ENCODE measurements at regions not wholly inside any gene's neighbourhood (a gene's known extent, or its start where the extent isn't known, plus 50 kb on each side); places are given as distances from the start of the nearest gene placed in this dataset.

- no peaks in the 10 kb centered on the region for H4K20me1 ChIP-seq (ENCODE audit: control insufficient read depth, insufficient read depth, insufficient read length)
- no peak for DNase-seq
- H2AFZ ChIP-seq (ENCODE audit: low read length), result no peak overlapping the region
- H3T11ph ChIP-seq (ENCODE audit: low read length), result no peak overlapping the region
- H3K14ac ChIP-seq (ENCODE audit: insufficient read depth, low read length), result no peak overlapping the region
- H3K18ac ChIP-seq (ENCODE audit: insufficient read length, low read depth, low read length), result no peak overlapping the region
- H2BK20ac ChIP-seq (ENCODE audit: low read depth, low read length, poor library complexity, severe bottlenecking), result no peak overlapping the region
- TF ChIP-seq, protein P1, sequence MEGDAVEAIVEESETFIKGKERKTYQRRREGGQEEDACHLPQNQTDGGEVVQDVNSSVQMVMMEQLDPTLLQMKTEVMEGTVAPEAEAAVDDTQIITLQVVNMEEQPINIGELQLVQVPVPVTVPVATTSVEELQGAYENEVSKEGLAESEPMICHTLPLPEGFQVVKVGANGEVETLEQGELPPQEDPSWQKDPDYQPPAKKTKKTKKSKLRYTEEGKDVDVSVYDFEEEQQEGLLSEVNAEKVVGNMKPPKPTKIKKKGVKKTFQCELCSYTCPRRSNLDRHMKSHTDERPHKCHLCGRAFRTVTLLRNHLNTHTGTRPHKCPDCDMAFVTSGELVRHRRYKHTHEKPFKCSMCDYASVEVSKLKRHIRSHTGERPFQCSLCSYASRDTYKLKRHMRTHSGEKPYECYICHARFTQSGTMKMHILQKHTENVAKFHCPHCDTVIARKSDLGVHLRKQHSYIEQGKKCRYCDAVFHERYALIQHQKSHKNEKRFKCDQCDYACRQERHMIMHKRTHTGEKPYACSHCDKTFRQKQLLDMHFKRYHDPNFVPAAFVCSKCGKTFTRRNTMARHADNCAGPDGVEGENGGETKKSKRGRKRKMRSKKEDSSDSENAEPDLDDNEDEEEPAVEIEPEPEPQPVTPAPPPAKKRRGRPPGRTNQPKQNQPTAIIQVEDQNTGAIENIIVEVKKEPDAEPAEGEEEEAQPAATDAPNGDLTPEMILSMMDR (conservative IDR thresholded peaks at IDR 0.05), result no peak
- no peak overlapping the region for H3K4me3 Mint-ChIP-seq
- peaks cover 0 to 5% of the 10 kb centered on the region in 2 experiments; a peak in 1 of 4 replicates for H3K4me1 Mint-ChIP-seq
- H3K23me2 ChIP-seq (ENCODE audit: insufficient read length, low read depth, low read length, poor library complexity, severe bottlenecking), result peaks cover 3% of the 10 kb centered on the region
- H3K27ac ChIP-seq (ENCODE audit: insufficient read length, low read depth, low read length), result no peak overlapping the region
- H2AK5ac ChIP-seq (ENCODE audit: insufficient read length, low read length), result no peak overlapping the region
- H3K23ac ChIP-seq (ENCODE audit: insufficient read length, low read depth, low read length), result no peak overlapping the region
- H4K91ac ChIP-seq (ENCODE audit: insufficient read length, low read depth, low read length), result no peak overlapping the region
- H4K8ac ChIP-seq (replicated peaks; ENCODE audit: insufficient read length, low read depth, low read length), result no peak overlapping the region
- WGBS (ENCODE audit: extremely low coverage, insufficient read length, low lambda C conversion rate), result no CpG with 5 or more reads among the region's 4 CpGs
- no peak overlapping the region for H2BK12ac ChIP-seq (ENCODE audit: insufficient read length, low read depth, low read length)
- H3K79me2 ChIP-seq (ENCODE audit: insufficient read depth, low read length), result no peaks in the 10 kb centered on the region
- no peak overlapping the region for H3K56ac ChIP-seq (ENCODE audit: insufficient read length, low read depth, low read length)
- H3K27ac Mint-ChIP-seq, result no peak overlapping the region
- no peaks in the 10 kb centered on the region for H3K79me1 ChIP-seq (ENCODE audit: insufficient read depth, low read depth, low read length, poor library complexity, severe bottlenecking)
- H3K27me3 Mint-ChIP-seq (ENCODE audit: low read depth), result peaks cover 45% of the 10 kb centered on the region
- no peak overlapping the region for H2BK120ac ChIP-seq (ENCODE audit: low read depth, low read length, poor library complexity, severe bottlenecking)
- no peak overlapping the region for H3K4me2 ChIP-seq (ENCODE audit: insufficient read depth, insufficient read length, low read length)
- H3K27me3 ChIP-seq (ENCODE audit: insufficient read depth, low read length), result no peaks in the 10 kb centered on the region; the same call in 1 of the 2 replicates
- H4K5ac ChIP-seq (ENCODE audit: insufficient read length, low read depth, low read length), result no peak overlapping the region
- peaks cover 5 to 7% of the 10 kb centered on the region in 2 experiments; a peak in 3 of 5 replicates for H3K9me3 Mint-ChIP-seq
- no peaks in the 10 kb centered on the region for H3K9me3 ChIP-seq (ENCODE audit: control insufficient read depth, low read depth, low read length)
- H3K9ac ChIP-seq (ENCODE audit: extremely low read depth, insufficient read length, low read length), result no peak overlapping the region
- H3K36me3 Mint-ChIP-seq (ENCODE audit: insufficient read depth in 1 of 3, low read depth in 3 of 3), result peaks cover 0 to 3% (median 0%) of the 10 kb centered on the region in 3 experiments; a peak in 2 of 7 replicates
- no peak overlapping the region for H3K4ac ChIP-seq (ENCODE audit: low read depth, low read length)
- H2BK15ac ChIP-seq (ENCODE audit: low read depth, low read length), result no peak overlapping the region
- H2BK5ac ChIP-seq (ENCODE audit: insufficient read length, low read length), result no peak overlapping the region
- no peaks in the 10 kb centered on the region for H3K4me1 ChIP-seq (ENCODE audit: insufficient read depth, low read length)
Measured at GRCh38 chr6:1519597-1519996, 90.1 kb upstream of the FOXC1 start.

Data from H9 (cell line).